B cell (primary cell): ENCODE measurements at regions not wholly inside any gene's neighbourhood (a gene's known extent, or its start where the extent isn't known, plus 50 kb on each side); places are given as distances from the start of the nearest gene placed in this dataset.

Experiments used
- ATAC-seq: fragments of 200-7000 bp; cut with Tn5 transposase; one replicate; pipeline ENCODE4 v1.10.0; 2021; ENCODE audit warnings: low read depth, mild to moderate bottlenecking, moderate number of reproducible peaks, moderate library complexity
- CTCF ChIA-PET: fragments of 350-600 bp; sonication (Branson Sonifier 250); formaldehyde crosslinking; loops from one replicate; lab custom pipeline; 2021; ENCODE audit warnings: antibody characterized with exemption, inconsistent platforms; lab: Charles Lee
- POLR2A ChIA-PET: fragments of 350-600 bp; sonication (Branson Sonifier 250); formaldehyde crosslinking; loops from one replicate; lab custom pipeline; 2021; ENCODE audit warnings: antibody characterized with exemption; lab: Charles Lee
- DNase-seq: peaks from one replicate; pipeline ENCODE4 v3.0.0; 2013
- H2AFZ ChIP-seq: 2 replicates; pipeline ENCODE4 v1.6.1; 2012; ENCODE audit warnings: mild to moderate bottlenecking, low read depth, low read length; ENCODE audit not compliant: insufficient read depth, poor library complexity, severe bottlenecking
- H3K27ac ChIP-seq, 2 donors: 1 replicate in 1 of 2; 2 replicates in 1 of 2; pipeline ENCODE4 v1.5.1; 2012 to 2013; ENCODE audit warnings: low read length in 2 of 2, mild to moderate bottlenecking in 2 of 2, moderate library complexity in 1 of 2
- H3K27me3 ChIP-seq, 4 experiments: fragments of 200-600 bp in 1 of 4; sonication (generic) in 1 of 4; replicated peaks in 1 of 4; 1 replicate in 2 of 4; 2 replicates in 2 of 4; pipeline versions ENCODE4 v1.6.1 to v1.7.0; 2013 to 2016; ENCODE audit warnings: low read length in 3 of 4, mild to moderate bottlenecking in 2 of 4, mixed read lengths in 1 of 4, moderate library complexity in 1 of 4; ENCODE audit not compliant: insufficient read depth in 4 of 4, control insufficient read depth in 3 of 4; ENCODE audit errors: control extremely low read depth in 1 of 4
- H3K36me3 ChIP-seq, 2 experiments: replicated peaks in 1 of 2; 1 replicate in 1 of 2; 2 replicates in 1 of 2; pipeline versions ENCODE4 v1.6.1 to v1.7.1; 2013; ENCODE audit warnings: low read length in 1 of 2; ENCODE audit not compliant: insufficient read depth in 2 of 2, control insufficient read depth in 1 of 2; ENCODE audit errors: control extremely low read depth in 1 of 2, extremely low read depth in 1 of 2
- H3K4me1 ChIP-seq, 2 donors: fragments of 200-600 bp in 1 of 2; sonication (generic) in 1 of 2; 1 replicate in 1 of 2; 2 replicates in 1 of 2; pipeline versions ENCODE4 v1.5.1 to v1.6.1; 2013 to 2017; ENCODE audit warnings: low read length in 2 of 2; ENCODE audit not compliant: control insufficient read depth in 2 of 2, insufficient read depth in 2 of 2
- H3K4me2 ChIP-seq: replicated peaks from 2 replicates; pipeline ENCODE3; 2012; ENCODE audit warnings: mild to moderate bottlenecking, low read depth, low read length; ENCODE audit not compliant: poor library complexity, severe bottlenecking
- H3K4me3 ChIP-seq, 5 experiments: fragments of 200-600 bp in 1 of 5; sonication (generic) in 1 of 5; 1 replicate in 3 of 5; 2 replicates in 2 of 5; pipeline versions ENCODE4 v1.5.1 to v1.7.0; 2011 to 2016; ENCODE audit warnings: low read length in 4 of 5, mild to moderate bottlenecking in 4 of 5, low read depth in 2 of 5, control low read depth in 1 of 5, moderate library complexity in 1 of 5; ENCODE audit not compliant: insufficient read depth in 1 of 5; ENCODE audit errors: control extremely low read depth in 1 of 5, extremely low read depth in 1 of 5
- H3K79me2 ChIP-seq: fragments of 200-600 bp; sonication (generic); one replicate; pipeline ENCODE4 v1.6.0; 2016; ENCODE audit warnings: low read length; ENCODE audit not compliant: control insufficient read depth, insufficient read depth
- H3K9ac ChIP-seq: fragments of 200-600 bp; sonication (generic); 2 replicates; pipeline ENCODE4 v1.6.1; 2017; ENCODE audit warnings: mild to moderate bottlenecking, low read length, moderate library complexity
- H3K9me3 ChIP-seq, 3 donors: one replicate each; pipeline versions ENCODE4 v1.6.1 to v1.7.1; 2013; ENCODE audit warnings: low read length in 2 of 3; ENCODE audit not compliant: control insufficient read depth in 2 of 3, insufficient read depth in 1 of 3; ENCODE audit errors: control extremely low read depth in 1 of 3
- H4K20me1 ChIP-seq: 2 replicates; pipeline ENCODE4 v1.6.0; 2012; ENCODE audit warnings: mild to moderate bottlenecking, low read length; ENCODE audit not compliant: insufficient read depth, control insufficient read depth, poor library complexity, severe bottlenecking
- H3K27ac Mint-ChIP-seq: one replicate; pipeline ENCODE4 v1.8.0; 2021; ENCODE audit warnings: mixed read lengths
- H3K27me3 Mint-ChIP-seq: one replicate; pipeline ENCODE4 v1.8.0; 2021; ENCODE audit warnings: mixed read lengths
- H3K4me1 Mint-ChIP-seq: one replicate; pipeline ENCODE4 v1.8.0; 2021; ENCODE audit warnings: mixed read lengths
- H3K4me3 Mint-ChIP-seq: one replicate; pipeline ENCODE4 v1.8.0; 2021; ENCODE audit warnings: mixed read lengths
- H3K9me3 Mint-ChIP-seq: one replicate; pipeline ENCODE4 v1.8.0; 2022; ENCODE audit warnings: mixed read lengths; ENCODE audit not compliant: insufficient read depth
- CTCF ChIP-seq: fragments of 200-600 bp; IDR thresholded peaks from one replicate; pipeline ENCODE4 v1.8.0; 2022; ENCODE audit warnings: antibody characterized with exemption, mild to moderate bottlenecking
- EZH2 ChIP-seq: IDR thresholded peaks from 2 replicates; pipeline ENCODE4 v1.6.1; 2012; ENCODE audit warnings: borderline replicate concordance, low read depth, mild to moderate bottlenecking, moderate library complexity, low read length; ENCODE audit not compliant: insufficient read depth, poor library complexity, severe bottlenecking
- WGBS: methylation state at CpG from one replicate; pipeline ENCODE4 v1.1.5; 2013; ENCODE audit warnings: missing lambda C conversion rate; ENCODE audit not compliant: insufficient coverage; 5-methylcytosine and 5-hydroxymethylcytosine counted together
- intact Hi-C: fragments of 100-400 bp; cut with micrococcal nuclease; formaldehyde crosslinking; loops from one replicate; pipeline ENCODE4 v1.10.0; 2022

- TF ChIP-seq CTCF, result no peak
- no peak for TF ChIP-seq EZH2
- 93% methylated on average over 16 of the region's 21 CpGs for WGBS
- Histone ChIP-seq H2AFZ (no peak overlapping the region), H3K9ac (no peak overlapping the region), H3K27me3 (peaks cover 0 to 35% (median 5%) of the 10 kb centered on the region in 4 experiments), H3K4me3 (no peak overlapping the region), H3K4me1 (no peaks in the 10 kb centered on the region), H3K4me2 (no peak overlapping the region), H3K79me2 (no peaks in the 10 kb centered on the region), H3K27ac (no peak overlapping the region), H3K9me3 (peaks cover 3 to 28% (median 12%) of the 10 kb centered on the region in 3 donors), H3K36me3 (no peaks in the 10 kb centered on the region), H4K20me1 (no peaks in the 10 kb centered on the region)
- Mint-ChIP-seq H3K27me3 (peaks cover 25% of the 10 kb centered on the region), H3K4me3 (no peak overlapping the region), H3K9me3 (peaks cover 11% of the 10 kb centered on the region), H3K27ac (no peak overlapping the region), H3K4me1 (no peaks in the 10 kb centered on the region)
- ChIA-PET POLR2A (no interaction called here), CTCF (no interaction called here)
- DNase-seq, result no peak
- ATAC-seq, result no peak
- intact Hi-C loops, result no loop called here
Observed at GRCh38 chr17:77737442-77738265, 220.8 kb upstream of the TNRC6C start.

GRCh38 chr17:77738751-77739531 is 219.6 kb upstream of the TNRC6C start:
- Mint-ChIP-seq H3K4me3 (no peak overlapping the region), H3K27ac (no peak overlapping the region), H3K4me1 (no peaks in the 10 kb centered on the region), H3K27me3 (peaks cover 22% of the 10 kb centered on the region), H3K9me3 (no peaks in the 10 kb centered on the region)
- DNase-seq (no peak), ATAC-seq (no peak)
- 74% methylated on average over 6 of the region's 8 CpGs for WGBS
- H2AFZ ChIP-seq, result no peak overlapping the region
- H3K27ac ChIP-seq, result no peak overlapping the region
- no peaks in the 10 kb centered on the region for H3K4me1 ChIP-seq
- no peaks in the 10 kb centered on the region for H3K79me2 ChIP-seq
- H3K9ac ChIP-seq, result no peak overlapping the region
- ChIA-PET POLR2A (no interaction called here), CTCF (no interaction called here)
- H3K4me3 ChIP-seq, result no peak overlapping the region
- H3K27me3 ChIP-seq, result peaks cover 0 to 24% (median 2%) of the 10 kb centered on the region in 4 experiments
- no peaks in the 10 kb centered on the region for H3K36me3 ChIP-seq
- no peaks in the 10 kb centered on the region for H4K20me1 ChIP-seq
- TF ChIP-seq EZH2, result no peak
- TF ChIP-seq CTCF, result no peak
- H3K9me3 ChIP-seq, result peaks cover 0 to 22% (median 0%) of the 10 kb centered on the region in 3 donors
- no peak overlapping the region for H3K4me2 ChIP-seq
- intact Hi-C loops, result no loop called here
